Panc1 (cell line): ENCODE measurements at regions not wholly inside any gene's neighbourhood (a gene's known extent, or its start where the extent isn't known, plus 50 kb on each side); places are given as distances from the start of the nearest gene placed in this dataset.

Source experiments
- TCF7L2 ChIP-seq: IDR thresholded peaks from 2 replicates; pipeline ENCODE4 v1.6.1; 2011; ENCODE audit warnings: mild to moderate bottlenecking, low read depth, low read length, inconsistent platforms
- TF ChIP-seq, protein P1 (sequence below): fragments of 450-650 bp; IDR thresholded peaks from 2 replicates; pipeline ENCODE4 v1.5.1; 2017; ENCODE audit warnings: mild to moderate bottlenecking

DNA sequence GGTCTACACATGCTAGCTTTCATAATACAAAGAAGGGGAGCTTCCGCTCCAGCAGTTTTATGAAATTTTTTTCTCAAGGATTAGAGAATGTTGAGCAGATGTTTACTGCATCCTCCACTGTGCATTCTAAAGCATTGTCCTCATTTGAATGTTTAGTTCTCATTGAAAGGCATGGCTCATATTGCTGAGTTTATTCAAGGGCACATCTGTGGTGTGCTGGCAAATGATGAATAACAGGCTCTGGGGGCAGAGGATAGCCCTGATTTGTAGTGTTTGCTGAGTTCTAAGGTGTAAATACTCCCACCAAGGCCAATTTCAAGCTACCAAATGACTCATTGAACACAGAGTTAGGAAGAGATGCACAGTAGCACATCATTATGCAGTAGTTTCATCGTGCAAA, 303.2 kb upstream of the FAM78B start:
- TF ChIP-seq, protein P1, sequence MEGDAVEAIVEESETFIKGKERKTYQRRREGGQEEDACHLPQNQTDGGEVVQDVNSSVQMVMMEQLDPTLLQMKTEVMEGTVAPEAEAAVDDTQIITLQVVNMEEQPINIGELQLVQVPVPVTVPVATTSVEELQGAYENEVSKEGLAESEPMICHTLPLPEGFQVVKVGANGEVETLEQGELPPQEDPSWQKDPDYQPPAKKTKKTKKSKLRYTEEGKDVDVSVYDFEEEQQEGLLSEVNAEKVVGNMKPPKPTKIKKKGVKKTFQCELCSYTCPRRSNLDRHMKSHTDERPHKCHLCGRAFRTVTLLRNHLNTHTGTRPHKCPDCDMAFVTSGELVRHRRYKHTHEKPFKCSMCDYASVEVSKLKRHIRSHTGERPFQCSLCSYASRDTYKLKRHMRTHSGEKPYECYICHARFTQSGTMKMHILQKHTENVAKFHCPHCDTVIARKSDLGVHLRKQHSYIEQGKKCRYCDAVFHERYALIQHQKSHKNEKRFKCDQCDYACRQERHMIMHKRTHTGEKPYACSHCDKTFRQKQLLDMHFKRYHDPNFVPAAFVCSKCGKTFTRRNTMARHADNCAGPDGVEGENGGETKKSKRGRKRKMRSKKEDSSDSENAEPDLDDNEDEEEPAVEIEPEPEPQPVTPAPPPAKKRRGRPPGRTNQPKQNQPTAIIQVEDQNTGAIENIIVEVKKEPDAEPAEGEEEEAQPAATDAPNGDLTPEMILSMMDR = no peak
- no peak for TF ChIP-seq TCF7L2
